Naive thymus-derived CD8-positive, alpha-beta T cell (primary cell): ENCODE measurements at regions not wholly inside any gene's neighbourhood (a gene's known extent, or its start where the extent isn't known, plus 50 kb on each side); places are given as distances from the start of the nearest gene placed in this dataset.

Experiments used
- ATAC-seq, 2 donors: fragments of 150-1000 bp; cut with Tn5 transposase in 1 of 2; sonication (Bioruptor Pico), chemical (Tn5 transposase) in 1 of 2; 1 replicate in 1 of 2; 2 replicates in 1 of 2; pipeline ENCODE4 v1.10.0; 2021; ENCODE audit warnings: mild to moderate bottlenecking in 2 of 2, moderate library complexity in 2 of 2
- POLR2A ChIA-PET: fragments of 350-600 bp; sonication (Branson Sonifier 250); formaldehyde crosslinking; loops from one replicate; lab custom pipeline; 2021; ENCODE audit warnings: antibody characterized with exemption; lab: Charles Lee
- DNase-seq, 10 donors: peaks; one replicate each; pipeline versions ENCODE4 v3.0.0 to v3.0.0-alpha.2; 2020 to 2022
- H3K27ac Mint-ChIP-seq, 10 donors: one replicate each; pipeline ENCODE4 v1.8.0; 2020 to 2022; ENCODE audit warnings: mild to moderate bottlenecking in 10 of 10, mixed read lengths in 10 of 10, moderate library complexity in 4 of 10, inconsistent platforms in 1 of 10
- H3K27me3 Mint-ChIP-seq, 5 donors: one replicate each; pipeline ENCODE4 v1.8.0; 2021 to 2022; ENCODE audit warnings: mixed read lengths in 5 of 5
- H3K36me3 Mint-ChIP-seq, 3 donors: one replicate each; pipeline ENCODE4 v1.8.0; 2020 to 2022; ENCODE audit warnings: mixed read lengths in 3 of 3, mild to moderate bottlenecking in 2 of 3, inconsistent platforms in 1 of 3
- H3K4me1 Mint-ChIP-seq, 4 donors: one replicate each; pipeline ENCODE4 v1.8.0; 2021 to 2022; ENCODE audit warnings: mixed read lengths in 4 of 4
- H3K4me3 Mint-ChIP-seq, 10 donors: one replicate each; pipeline ENCODE4 v1.8.0; 2020 to 2022; ENCODE audit warnings: mild to moderate bottlenecking in 10 of 10, mixed read lengths in 10 of 10, moderate library complexity in 6 of 10, inconsistent platforms in 1 of 10
- H3K9me3 Mint-ChIP-seq, 9 donors: one replicate each; pipeline ENCODE4 v1.8.0; 2020 to 2022; ENCODE audit warnings: mixed read lengths in 9 of 9, mild to moderate bottlenecking in 3 of 9, inconsistent platforms in 1 of 9, moderate library complexity in 1 of 9

DNA sequence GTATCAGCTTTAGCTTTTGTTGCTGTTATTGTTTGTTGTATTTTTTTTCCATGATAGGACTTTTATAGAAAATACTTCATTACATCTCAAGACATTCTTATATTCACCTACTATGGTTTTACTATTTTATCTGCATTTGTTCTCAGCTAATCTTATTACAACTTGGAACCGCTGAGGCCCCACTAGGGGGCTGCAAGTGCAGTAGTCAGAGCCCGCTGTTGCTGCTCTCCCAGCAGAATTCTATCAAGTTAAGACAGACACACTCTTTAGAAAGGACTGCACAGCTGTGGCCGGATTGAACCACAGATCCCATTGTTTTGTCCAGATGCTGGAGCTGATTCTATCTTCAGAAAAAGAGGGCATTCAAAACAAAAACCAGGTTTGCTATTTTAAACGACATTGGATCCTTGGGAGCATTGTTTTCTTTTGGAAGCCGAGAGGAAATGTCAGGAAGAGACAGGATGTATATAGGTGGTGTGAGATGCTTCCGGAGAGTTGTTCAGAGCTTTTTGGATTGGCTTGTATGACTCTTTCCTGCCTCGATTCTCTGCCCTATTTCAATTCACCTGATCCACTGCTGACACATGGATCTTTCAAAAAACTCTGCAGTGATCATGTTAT lies 105.7 kb upstream of the GAREM1 start:
- Mint-ChIP-seq H3K27me3 (peaks cover 15 to 39% (median 21%) of the 10 kb centered on the region in 5 donors), H3K27ac (no peak overlapping the region), H3K9me3 (peaks cover 0 to 12% (median 4%) of the 10 kb centered on the region in 9 donors), H3K4me1 (no peaks in the 10 kb centered on the region), H3K4me3 (no peak overlapping the region), H3K36me3 (peaks cover 0 to 4% (median 0%) of the 10 kb centered on the region in 3 donors)
- POLR2A ChIA-PET: no interaction called here
- ATAC-seq: no peak
- no peak for DNase-seq

DNA sequence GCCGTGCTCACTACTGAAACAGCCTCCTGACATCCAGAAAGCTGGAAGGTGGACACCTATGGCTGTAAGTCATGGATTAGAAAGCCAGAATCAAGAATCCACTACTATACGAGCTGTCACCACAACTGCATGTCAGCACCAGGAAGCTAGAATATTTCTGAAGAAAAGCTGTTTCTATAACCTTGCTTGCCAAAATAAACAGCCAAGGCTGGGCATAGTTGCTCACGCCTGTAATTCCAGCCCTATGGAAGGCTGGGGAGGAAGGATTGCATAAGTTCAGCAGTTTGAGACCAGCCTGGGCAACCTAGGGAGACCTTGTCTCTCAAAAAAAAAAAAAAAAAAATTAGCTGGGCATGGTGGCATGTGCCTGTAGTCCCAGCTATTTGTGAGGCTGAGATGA lies 96.3 kb upstream of the GAREM1 start:
- H3K4me3 Mint-ChIP-seq: no peak overlapping the region
- H3K9me3 Mint-ChIP-seq: peaks cover 0 to 2% (median 0%) of the 10 kb centered on the region in 9 donors
- no peak for ATAC-seq
- H3K27ac Mint-ChIP-seq: no peak overlapping the region
- no peaks in the 10 kb centered on the region for H3K4me1 Mint-ChIP-seq
- H3K36me3 Mint-ChIP-seq: peaks cover 0 to 2% (median 0%) of the 10 kb centered on the region in 3 donors
- no peak for DNase-seq
- peaks cover 3 to 18% (median 7%) of the 10 kb centered on the region in 5 donors for H3K27me3 Mint-ChIP-seq
- POLR2A ChIA-PET: no interaction called here

DNA sequence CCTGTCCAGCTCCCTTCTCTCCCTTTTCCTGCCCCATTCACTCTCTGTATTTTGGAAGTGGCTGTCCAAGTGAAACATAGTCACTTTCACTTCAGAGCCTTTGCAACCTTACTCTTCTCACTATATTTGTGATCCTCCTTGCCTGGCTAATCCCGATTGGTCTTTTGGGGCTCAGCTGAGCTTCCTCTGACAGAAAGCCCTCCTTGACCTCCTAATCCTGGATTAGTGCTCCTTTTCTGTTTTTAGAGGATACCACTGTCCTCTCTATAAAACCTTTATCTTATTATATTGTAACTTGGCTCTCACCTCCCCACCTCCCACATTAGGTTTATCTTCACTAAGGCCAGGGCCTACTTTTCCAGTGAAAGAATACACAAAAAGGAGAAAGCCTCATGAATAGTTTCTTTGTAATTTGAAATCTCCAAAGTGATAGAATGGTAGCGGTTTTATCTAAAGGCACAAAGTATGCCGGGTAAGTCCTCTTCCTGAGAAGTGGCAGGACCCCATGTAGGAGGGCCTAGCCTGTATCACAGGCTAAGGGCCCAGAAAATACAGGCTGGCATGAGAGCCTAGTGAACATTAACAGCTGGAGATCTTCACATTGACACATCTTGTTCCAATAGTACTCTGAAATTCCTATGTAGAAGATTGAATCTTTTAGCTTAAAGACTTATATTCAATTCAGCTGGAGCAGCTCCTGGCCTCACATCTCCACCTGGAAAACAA lies 83.1 kb upstream of the GAREM1 start:
- peaks cover 3 to 34% (median 8%) of the 10 kb centered on the region in 5 donors for H3K27me3 Mint-ChIP-seq
- POLR2A ChIA-PET: no interaction called here
- H3K4me3 Mint-ChIP-seq: no peak overlapping the region

DNA sequence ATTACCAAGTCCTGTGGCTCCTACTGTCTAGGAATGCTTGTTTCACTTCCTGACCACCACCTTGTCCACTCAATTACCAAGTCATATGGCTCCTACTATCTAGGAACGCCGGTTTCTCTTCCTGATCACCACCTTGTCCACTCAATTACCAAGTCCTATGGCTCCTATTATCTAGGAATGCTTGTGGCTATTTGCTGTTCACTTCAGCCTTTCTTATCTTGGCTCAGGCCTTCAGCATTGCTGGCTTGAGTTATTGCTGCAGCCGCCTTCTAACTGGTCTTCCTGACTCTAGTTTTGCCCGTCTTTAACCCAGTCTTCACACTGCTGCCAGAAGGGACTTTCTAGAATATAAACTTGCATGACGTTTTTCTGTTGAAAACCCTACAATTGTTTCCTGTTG lies 82.5 kb upstream of the GAREM1 start:
- Mint-ChIP-seq H3K36me3 (no peaks in the 10 kb centered on the region), H3K27ac (no peak overlapping the region), H3K9me3 (no peaks in the 10 kb centered on the region), H3K4me1 (peaks cover 0 to 2% (median 0%) of the 10 kb centered on the region in 4 donors), H3K4me3 (no peak overlapping the region), H3K27me3 (peaks cover 3 to 40% (median 8%) of the 10 kb centered on the region in 5 donors)
- POLR2A ChIA-PET: no interaction called here
- no peak for ATAC-seq
- DNase-seq: no peak

More for the DNA sequence above, 83.1 kb upstream of the GAREM1 start:
- ATAC-seq (no peak), DNase-seq (no peak)
- Mint-ChIP-seq H3K9me3 (no peaks in the 10 kb centered on the region), H3K27ac (no peak overlapping the region), H3K4me1 (peaks cover 0 to 2% (median 0%) of the 10 kb centered on the region in 4 donors), H3K36me3 (no peaks in the 10 kb centered on the region)

DNA sequence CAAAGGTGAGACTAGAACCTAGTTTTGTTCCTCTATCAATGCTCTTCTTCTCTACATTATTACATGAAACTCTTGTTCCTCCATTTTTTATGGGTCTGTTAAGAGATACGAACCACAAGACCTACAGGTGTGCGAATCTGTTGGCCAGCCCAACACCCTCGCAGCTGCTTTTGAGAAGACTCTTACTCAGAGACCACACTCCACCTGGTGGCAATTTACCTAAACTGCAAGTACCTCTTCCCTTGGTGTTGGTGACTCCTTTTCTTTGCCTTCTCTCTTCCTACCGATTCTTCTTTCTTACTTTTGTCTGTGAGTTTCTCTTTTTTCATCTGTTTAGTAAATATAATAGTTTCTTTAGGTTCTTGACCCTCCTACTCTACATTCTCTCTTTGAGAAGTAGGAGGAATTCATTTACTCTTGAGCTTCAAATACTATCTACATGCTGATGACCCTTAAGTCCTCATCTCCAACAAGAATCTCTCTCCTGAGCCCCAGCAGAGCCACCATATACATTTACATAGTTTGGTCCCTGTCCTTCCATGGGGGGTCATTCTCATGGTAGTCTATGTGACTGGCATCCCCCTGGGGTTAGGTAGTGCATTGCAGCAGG lies 81.8 kb upstream of the GAREM1 start:
- peak; percentile 64 to 77 for ATAC-seq
- Mint-ChIP-seq H3K27me3 (peaks cover 2 to 41% (median 7%) of the 10 kb centered on the region in 5 donors), H3K36me3 (no peaks in the 10 kb centered on the region), H3K9me3 (no peaks in the 10 kb centered on the region), H3K4me1 (peaks cover 0 to 2% (median 0%) of the 10 kb centered on the region in 4 donors), H3K4me3 (no peak overlapping the region), H3K27ac (no peak overlapping the region)
- DNase-seq: peak; percentile 6 to 78 (median 54)
- POLR2A ChIA-PET: interaction anchor here (0.6 kb wide), 1 partner anchor 416 kb away, joined by 5 read pairs; no protein-coding TSS in a partner anchor

DNA sequence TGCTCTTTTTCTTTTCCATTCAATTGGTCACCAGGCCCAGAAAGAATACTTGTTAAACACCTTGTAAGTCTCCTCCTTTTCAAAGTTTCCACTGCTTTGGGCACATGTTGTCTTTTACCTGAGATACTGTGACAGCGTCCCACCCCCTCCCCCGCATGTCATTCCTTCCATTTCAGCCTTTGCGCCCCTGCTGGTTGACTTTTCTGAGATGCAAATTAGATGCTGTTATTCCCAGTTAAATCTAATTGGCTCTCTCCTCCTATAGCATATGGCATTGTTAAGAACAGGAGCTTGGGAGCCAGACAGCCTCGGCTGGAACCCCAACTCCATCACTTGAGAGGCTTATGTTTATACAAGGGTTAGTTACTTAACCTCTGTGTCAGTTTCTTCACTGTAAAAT lies 80.3 kb upstream of the GAREM1 start:
- H3K4me3 Mint-ChIP-seq: no peak overlapping the region
- peaks cover 2 to 33% (median 8%) of the 10 kb centered on the region in 5 donors for H3K27me3 Mint-ChIP-seq
- no peak for DNase-seq
- no peaks in the 10 kb centered on the region for H3K36me3 Mint-ChIP-seq
- H3K27ac Mint-ChIP-seq: no peak overlapping the region
- no peaks in the 10 kb centered on the region for H3K9me3 Mint-ChIP-seq
- POLR2A ChIA-PET: no interaction called here
- no peak for ATAC-seq
- peaks cover 0 to 2% (median 0%) of the 10 kb centered on the region in 4 donors for H3K4me1 Mint-ChIP-seq

DNA sequence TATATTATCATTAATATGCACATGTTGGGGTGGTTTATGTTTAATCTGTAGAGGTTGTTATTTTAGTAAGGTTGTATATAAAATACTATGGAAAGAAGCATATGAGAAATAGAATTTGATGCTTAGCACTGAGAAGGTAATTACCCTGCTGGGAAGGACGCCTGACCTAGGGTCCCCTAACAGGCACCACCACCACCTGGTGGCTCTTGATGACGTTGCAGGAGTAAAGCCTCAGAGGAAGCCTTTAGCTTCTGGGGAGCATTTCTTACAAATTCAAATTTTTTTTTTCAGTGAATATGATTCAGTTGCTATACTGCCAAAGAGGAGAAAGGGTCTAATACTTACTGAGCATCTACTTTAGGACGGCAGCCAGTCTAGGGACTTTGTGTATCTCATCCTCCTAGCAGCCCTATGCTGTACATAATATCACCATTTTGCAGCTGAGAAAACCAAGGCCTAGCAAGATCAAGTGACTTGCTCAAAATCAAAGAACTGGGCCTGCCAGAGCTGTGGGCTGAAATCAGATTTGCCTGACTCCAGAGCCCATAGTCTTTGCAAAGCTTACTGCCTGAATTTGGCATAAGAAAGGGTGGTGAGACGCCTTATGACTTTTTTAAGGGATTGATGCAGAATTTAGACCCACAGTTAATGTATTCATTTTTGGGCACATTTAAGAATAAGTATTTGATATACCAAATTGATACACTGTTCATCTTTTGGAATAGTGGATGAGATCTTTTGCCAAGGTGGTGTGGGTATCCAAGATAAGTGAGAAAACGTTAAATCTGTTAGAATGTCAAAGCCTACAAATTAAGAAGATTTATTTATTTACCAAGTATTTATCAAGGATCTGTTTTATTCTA lies 78.8 kb upstream of the GAREM1 start:
- Mint-ChIP-seq H3K4me1 (peaks cover 0 to 2% (median 0%) of the 10 kb centered on the region in 4 donors), H3K9me3 (no peaks in the 10 kb centered on the region), H3K4me3 (no peak overlapping the region), H3K36me3 (no peaks in the 10 kb centered on the region), H3K27ac (no peak overlapping the region), H3K27me3 (peaks cover 4 to 23% (median 8%) of the 10 kb centered on the region in 5 donors)
- POLR2A ChIA-PET: no interaction called here
- ATAC-seq (peak; percentile 75 to 85), DNase-seq (peak; percentile 15 to 74 (median 43))

DNA sequence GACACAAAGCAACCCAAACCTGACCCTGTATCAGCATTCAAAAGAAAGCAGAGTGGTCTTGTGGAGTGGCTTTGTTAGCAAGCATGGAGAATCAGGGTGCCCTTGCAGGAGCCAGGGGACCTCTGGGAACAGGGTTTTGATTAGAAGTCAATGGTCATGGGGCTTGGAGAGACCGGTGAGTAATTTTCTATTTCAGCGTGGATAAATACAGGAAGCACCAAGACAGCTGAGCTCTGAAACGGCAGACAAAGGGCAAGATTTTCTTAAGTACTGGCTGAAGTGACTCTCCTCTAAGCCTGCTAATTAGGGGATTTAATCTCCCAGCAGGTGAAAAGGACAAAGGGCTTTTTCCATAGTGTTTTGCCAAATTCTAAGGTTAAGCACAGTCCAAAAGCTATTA lies 78.0 kb upstream of the GAREM1 start:
- Mint-ChIP-seq H3K4me3 (no peak overlapping the region), H3K36me3 (no peaks in the 10 kb centered on the region), H3K27me3 (peaks cover 4 to 19% (median 8%) of the 10 kb centered on the region in 5 donors), H3K27ac (no peak overlapping the region), H3K4me1 (peaks cover 0 to 2% (median 0%) of the 10 kb centered on the region in 4 donors), H3K9me3 (no peaks in the 10 kb centered on the region)
- POLR2A ChIA-PET: no interaction called here
- DNase-seq: no peak
- ATAC-seq: no peak

DNA sequence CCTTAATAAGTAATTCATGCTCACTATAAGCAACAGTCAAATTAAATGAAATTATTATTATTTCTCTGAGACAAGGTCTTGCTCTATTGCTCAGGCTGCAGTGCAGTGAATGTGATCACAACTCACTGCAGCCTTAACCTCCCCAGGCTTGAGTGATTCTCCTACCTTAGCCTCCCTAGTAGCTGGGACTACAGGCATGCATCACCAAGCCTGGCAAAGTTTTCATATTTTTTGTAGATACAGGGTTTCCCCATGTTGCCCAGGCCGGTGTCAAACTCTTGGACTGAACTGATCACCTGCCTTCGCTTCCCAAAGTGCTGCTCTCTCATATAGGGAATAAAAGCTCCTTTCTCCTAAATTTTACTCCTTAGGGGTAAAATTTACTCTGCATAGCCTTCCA lies 74.9 kb upstream of the GAREM1 start:
- H3K27ac Mint-ChIP-seq: no peak overlapping the region
- POLR2A ChIA-PET: no interaction called here
- H3K27me3 Mint-ChIP-seq: peaks cover 4 to 9% (median 8%) of the 10 kb centered on the region in 5 donors
- peaks cover 0 to 6% (median 4%) of the 10 kb centered on the region in 4 donors for H3K4me1 Mint-ChIP-seq
- no peak for ATAC-seq
- no peak for DNase-seq
- no peak overlapping the region for H3K4me3 Mint-ChIP-seq
- no peaks in the 10 kb centered on the region for H3K36me3 Mint-ChIP-seq
- no peaks in the 10 kb centered on the region for H3K9me3 Mint-ChIP-seq

DNA sequence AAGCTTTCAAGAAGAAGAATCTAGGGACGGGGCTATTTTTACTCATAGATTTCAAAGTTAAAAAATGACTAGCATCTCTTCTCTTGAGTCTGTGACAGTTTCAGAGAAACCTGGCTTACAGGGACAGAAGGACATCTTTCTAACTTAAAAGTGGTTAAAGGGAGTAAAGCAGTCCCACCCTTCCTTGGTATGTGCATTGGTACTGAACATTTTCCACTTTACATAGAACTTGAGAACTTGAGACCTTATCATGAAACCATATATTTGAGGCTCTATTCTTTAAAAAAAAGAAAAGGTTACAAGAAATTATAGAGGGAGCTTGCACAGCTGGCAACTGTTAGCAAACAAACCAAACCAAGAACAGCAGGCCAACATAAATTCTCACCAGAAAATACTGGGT lies 73.4 kb upstream of the GAREM1 start:
- Mint-ChIP-seq H3K27ac (no peak overlapping the region), H3K27me3 (peaks cover 4 to 11% (median 9%) of the 10 kb centered on the region in 5 donors), H3K9me3 (no peaks in the 10 kb centered on the region), H3K36me3 (no peaks in the 10 kb centered on the region), H3K4me3 (no peak overlapping the region), H3K4me1 (peaks cover 0 to 6% (median 4%) of the 10 kb centered on the region in 4 donors)
- no peak for DNase-seq
- ATAC-seq: no peak
- POLR2A ChIA-PET: no interaction called here

DNA sequence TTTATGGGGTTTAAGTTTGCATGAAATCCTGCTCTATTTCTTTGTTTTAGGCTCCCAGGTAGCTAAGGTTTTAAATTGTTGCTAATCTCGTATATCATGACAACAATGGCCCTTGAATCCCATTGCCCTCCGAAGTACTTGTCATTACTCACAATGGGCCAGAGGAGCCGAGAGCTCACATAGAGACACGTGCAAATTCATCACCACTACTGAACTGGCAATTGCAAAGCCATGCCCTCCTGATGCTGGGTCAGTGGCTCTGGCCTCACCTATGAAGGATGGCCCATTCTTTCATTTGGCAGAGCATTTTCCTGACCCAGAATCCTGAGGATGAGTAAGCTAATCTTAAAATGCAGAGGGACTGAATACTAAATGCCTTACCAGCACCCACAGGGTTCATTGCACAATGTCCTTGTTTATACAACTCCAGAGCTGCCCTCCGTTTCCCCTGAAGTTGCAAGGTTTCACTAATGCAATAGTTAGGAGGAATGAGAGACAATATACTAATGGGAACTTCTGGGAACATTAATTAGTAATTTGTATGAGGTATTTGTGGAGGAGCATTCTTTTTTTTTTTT lies 71.6 kb upstream of the GAREM1 start:
- H3K27ac Mint-ChIP-seq: peak overlapping the region in 1 of 10 donors; percentile 26
- H3K36me3 Mint-ChIP-seq: no peaks in the 10 kb centered on the region
- no peaks in the 10 kb centered on the region for H3K9me3 Mint-ChIP-seq
- no peak overlapping the region for H3K4me3 Mint-ChIP-seq
- ATAC-seq: no peak
- POLR2A ChIA-PET: no interaction called here
- H3K4me1 Mint-ChIP-seq: peaks cover 0 to 6% (median 4%) of the 10 kb centered on the region in 4 donors
- peaks cover 0 to 9% (median 5%) of the 10 kb centered on the region in 5 donors for H3K27me3 Mint-ChIP-seq
- DNase-seq: no peak
